KBM-7 (cell line): ENCODE measurements at regions not wholly inside any gene's neighbourhood (a gene's known extent, or its start where the extent isn't known, plus 50 kb on each side); places are given as distances from the start of the nearest gene placed in this dataset.
A peak's percentile ranks its signal among the peaks of the same experiment; 100 is the strongest.

ENCODE experiments used
- DNase-seq: peaks from one replicate; pipeline ENCODE4 v3.0.0-alpha.2; 2015
- in situ Hi-C: fragments of 300-500 bp; cut with MboI; formaldehyde crosslinking; loops from 2 replicates; pipeline ENCODE4 v1.14.3; 2020; ENCODE audit warnings: low sequenced_read_pairs, low pct_unique_long_range_greater_than_20kb, mixed read lengths

GRCh38 chr13:31891472-31891871, 140.1 kb upstream of the FRY start:
- no peak for DNase-seq
- in situ Hi-C loops, result no loop called here

DNA sequence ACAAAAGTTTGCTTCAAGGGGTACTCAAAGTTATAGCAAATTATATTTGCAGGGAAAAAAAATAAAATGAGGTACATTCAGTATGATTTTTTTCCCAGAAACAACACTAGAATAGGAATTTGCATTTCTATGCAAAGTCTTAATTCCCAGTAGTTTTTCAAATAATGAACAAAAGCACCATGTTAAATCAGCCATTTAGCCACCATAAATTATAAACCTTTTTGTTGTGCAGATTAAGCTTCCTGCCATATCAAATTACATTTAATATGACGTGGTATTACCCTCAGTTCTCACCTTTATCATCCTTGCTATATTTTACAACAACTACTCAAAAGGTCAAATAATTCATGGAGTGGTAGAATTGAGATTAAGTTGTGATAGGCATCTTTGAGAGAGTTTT, 136.6 kb upstream of the FRY start:
- in situ Hi-C loops, result no loop called here

DNA sequence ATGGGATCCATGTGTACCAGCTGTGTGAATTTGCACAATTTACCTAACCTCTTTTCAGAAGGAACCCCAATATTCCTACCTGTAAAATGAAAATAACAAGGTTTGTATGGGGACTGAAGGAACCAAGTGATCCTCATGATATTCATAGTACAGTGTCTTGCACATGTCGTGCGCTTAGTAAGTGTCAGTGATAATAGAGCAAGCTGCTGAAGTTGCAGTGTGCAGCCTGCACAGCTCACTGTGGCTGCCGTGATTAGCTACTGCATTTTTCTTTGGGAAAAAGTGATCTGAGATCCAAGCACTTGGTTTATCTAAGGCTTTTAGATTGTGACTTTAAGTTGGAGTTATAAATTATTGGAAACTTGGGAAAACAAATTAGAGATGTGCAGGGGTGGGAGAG, 135.9 kb upstream of the FRY start:
- in situ Hi-C loops, result no loop called here

More for the DNA sequence above, 136.6 kb upstream of the FRY start:
- DNase-seq, result no peak

GRCh38 chr13:31896427-31896826, 135.1 kb upstream of the FRY start:
- no peak for DNase-seq

More for the DNA sequence above, 135.9 kb upstream of the FRY start:
- DNase-seq, result no peak

DNA sequence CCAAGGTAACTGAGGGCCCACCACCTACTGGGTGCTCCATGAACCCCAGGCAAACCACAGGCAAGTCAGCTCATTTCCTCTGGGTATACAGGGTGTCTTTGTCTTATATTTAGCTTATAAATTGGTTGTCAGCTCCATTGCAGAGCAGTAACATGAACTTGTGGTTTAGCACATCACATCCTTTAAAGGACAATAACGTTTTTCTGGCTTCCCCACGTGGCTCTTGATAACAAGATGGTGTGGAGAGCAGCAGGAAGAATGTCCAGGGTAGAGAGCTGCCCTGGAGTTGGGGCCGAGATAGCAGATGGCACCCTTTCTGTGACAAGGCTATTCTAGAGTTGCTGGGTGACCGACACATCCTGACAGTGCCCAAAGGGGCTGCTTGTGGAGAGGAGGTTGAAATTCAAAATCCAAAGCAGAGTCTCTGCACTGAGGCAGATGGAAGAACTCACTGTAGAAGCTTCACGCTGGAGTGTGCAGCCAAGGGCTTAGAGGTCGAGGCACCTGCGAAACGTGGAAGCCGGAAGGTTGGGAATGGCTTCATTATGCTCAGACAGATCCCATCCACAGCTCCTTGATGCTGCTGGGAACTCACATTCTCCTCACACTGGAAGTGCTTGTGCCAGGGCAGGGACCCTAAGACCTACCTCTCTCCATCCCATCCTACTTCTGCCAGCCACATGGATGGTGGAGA, 133.0 kb upstream of the FRY start:
- in situ Hi-C loops, result no loop called here
- no peak for DNase-seq

More at GRCh38 chr13:31896427-31896826, 135.1 kb upstream of the FRY start:
- in situ Hi-C loops, result no loop called here

DNA sequence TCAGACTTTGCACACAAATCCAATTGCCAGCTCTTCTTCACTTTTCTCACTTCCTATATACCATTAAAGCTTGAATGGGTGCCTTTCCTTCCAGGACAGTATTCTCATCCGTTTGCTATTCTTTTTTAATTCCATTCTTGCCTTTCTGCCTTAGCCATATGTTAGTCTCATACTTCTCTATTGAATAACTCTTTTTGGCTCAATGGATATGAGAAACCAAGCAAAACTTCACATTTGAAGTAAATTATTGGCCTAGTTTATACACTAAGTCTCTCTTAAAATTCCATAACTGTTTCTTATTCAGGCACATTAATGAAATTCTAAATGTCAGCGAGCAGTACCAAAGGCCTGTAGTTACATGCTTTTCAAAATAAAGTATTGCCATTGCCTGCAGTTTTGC, 129.6 kb upstream of the FRY start:
- DNase-seq, result no peak
- in situ Hi-C loops, result no loop called here

GRCh38 chr13:31903111-31903815, 128.3 kb upstream of the FRY start:
- in situ Hi-C loops, result no loop called here
- no peak for DNase-seq

GRCh38 chr13:31904941-31905824, 126.4 kb upstream of the FRY start:
- no peak for DNase-seq
- in situ Hi-C loops, result no loop called here

DNA sequence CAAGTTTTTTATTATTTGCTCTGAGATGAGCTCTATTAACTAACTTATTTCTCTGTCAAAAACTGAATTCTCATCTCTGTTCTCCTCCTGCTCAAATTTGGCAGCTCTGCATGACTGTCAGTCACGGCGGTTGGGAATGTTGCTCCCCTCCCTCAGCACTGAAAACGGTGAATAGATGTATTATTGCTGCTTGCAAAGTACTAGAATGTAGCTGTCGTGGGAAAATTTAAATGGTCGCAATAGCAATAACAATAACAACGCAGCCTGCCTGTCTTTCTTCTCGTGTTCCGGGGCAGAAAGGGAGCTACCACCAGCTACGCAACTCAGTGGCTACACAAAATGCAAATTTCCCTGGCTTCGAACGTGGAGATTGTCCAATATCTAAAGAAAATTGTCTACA, 125.6 kb upstream of the FRY start:
- in situ Hi-C loops, result no loop called here
- DNase-seq, result no peak

DNA sequence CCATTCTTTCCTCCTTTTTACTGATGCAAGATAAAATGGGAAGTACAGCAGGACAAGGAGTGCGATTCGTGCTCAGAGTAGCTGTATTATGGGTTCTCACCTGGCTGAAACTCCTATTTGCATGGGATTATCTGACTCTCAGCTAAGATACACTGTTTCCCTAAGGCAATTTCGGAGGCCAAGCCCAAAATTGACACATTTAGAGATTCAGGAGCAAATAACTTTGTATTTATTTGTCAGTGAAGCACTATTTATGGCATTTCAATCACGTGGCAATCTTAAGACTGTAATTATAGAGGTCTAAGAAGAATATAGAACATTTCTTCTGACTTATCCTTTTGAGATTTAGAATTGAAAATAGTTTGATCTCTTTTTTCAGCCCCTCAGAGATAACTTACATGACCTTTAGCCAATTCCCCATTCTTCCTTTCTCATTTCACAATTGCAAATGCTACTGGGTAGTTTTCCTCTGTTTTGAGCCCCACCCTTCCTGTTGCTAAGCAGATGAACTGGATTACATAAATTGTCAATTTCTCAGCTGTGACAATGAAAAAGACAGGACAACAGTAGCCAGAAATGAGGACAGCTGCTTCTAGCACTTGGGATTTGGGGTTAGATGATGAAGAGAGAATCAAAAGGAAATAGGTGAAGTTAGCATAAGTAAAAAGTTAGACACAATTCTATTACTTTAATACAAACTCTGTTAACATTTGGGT, 122.7 kb upstream of the FRY start:
- no peak for DNase-seq
- in situ Hi-C loops, result no loop called here

- DNase-seq, result peak; percentile 57
- in situ Hi-C loops, result no loop called here
Measured at GRCh38 chr13:31909864-31910551, 121.6 kb upstream of the FRY start.

DNA sequence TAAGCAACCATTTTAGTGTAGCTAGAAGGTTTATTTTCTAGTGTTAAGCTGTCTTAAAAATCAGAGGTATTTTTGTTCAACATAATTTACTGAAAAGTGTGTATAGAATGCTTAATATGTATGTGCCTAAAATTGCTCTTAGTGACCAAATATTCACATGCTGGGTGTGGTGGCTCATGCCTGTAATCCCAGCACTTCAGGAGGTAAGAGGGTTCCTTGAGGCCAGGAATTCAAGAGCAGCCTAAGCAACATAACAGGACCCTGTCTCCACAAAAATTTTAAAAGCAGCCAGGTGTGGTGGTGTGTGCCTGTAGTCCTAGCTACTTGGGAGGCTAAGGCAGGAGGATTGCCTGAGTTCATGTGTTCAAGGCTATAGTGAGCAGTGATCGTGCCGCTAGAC, 120.9 kb upstream of the FRY start:
- DNase-seq, result no peak
- in situ Hi-C loops, result no loop called here

- no peak for DNase-seq
- in situ Hi-C loops, result no loop called here
Measured at GRCh38 chr13:31912647-31913401, 118.8 kb upstream of the FRY start.

- DNase-seq, result no peak
- in situ Hi-C loops, result no loop called here
Measured at GRCh38 chr13:31913459-31913858, 118.1 kb upstream of the FRY start.

- no peak for DNase-seq
- in situ Hi-C loops, result no loop called here
Measured at GRCh38 chr13:31914843-31915242, 116.7 kb upstream of the FRY start.

- in situ Hi-C loops, result no loop called here
- DNase-seq, result no peak
Measured at GRCh38 chr13:31918707-31919106, 112.9 kb upstream of the FRY start.

- in situ Hi-C loops, result no loop called here
- DNase-seq, result no peak
Measured at GRCh38 chr13:31919241-31919640, 112.3 kb upstream of the FRY start.
